ENCODE measurements at regions not wholly inside any gene's neighbourhood (a gene's known extent, or its start where the extent isn't known, plus 50 kb on each side); places are given as distances from the start of the nearest gene placed in this dataset.
"Not testable (repeated sequence)": the region's sequence is repeated elsewhere in the genome, so short reads cannot be mapped to it uniquely, and the experiment has no call there.

DNA sequence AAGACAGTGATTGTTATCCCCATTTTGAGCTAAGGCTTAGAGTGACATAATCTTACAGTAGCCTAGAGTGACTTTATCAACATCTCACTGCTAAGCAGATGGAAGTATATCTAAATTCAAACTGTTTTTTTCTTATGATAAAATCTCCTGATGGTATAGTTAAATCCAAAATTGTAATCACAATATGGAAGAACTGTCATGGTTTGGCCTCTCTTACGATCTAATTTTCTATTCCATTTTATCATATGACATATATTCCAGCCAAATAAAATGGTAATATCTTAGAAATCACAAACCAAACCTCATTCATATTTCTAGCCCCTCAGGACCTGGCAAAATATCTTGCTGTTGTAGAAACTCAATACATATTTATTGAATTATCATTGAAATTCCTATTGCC is 864.7 kb downstream of the SLC6A15 start:
- DNase-seq (ENCODE audit: low read depth in 2 of 2) = no peak

GRCh38 chr12:84046859-84047258 is 865.7 kb downstream of the SLC6A15 start:
- no peak for DNase-seq (ENCODE audit: low read depth in 2 of 2)

DNA sequence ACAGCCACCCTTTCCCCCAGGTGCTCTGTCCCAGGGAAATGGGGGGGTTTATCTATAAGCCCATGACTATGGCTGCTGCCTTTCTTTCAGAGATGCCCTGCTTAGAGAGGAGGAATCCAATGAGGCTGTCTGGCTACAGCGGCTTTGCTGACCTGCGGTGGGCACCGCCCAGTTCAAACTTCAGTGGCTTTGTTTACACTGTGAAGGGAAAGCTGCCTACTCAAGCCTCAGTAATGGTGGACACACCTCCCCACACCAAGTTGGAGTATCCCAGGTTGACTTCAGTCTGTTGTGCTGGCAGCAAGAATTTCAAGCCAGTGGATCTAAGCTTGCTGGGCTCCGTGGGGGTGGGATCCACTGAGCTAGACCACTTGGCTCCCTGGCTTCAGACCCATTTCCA is 869.2 kb downstream of the SLC6A15 start:
- DNase-seq (ENCODE audit: low read depth in 2 of 2) = no peak

DNA sequence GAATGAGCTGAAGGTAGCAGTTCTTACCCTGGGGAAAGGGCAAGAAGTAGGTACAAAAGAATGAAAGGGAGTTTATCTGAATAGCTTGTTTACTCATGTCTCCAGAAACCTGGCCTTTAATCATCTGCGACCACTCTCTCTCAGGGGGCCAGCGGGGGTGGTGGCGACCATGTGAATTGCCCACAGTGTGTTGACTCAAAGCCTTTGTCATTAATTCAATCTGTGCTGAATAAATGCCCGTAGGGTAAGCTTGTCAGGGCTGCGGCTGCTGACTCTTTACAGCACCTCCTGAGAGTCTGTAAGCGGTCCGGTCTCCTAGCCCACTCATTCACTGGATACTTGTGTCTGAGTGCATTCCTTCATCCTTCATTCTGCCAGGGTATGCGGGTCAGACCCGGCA is 874.4 kb downstream of the SLC6A15 start:
- DNase-seq (ENCODE audit: low read depth in 2 of 2) = no peak

GRCh38 chr12:84036912-84037311 is 875.7 kb downstream of the SLC6A15 start:
- DNase-seq (ENCODE audit: low read depth in 2 of 2) = no peak

DNA sequence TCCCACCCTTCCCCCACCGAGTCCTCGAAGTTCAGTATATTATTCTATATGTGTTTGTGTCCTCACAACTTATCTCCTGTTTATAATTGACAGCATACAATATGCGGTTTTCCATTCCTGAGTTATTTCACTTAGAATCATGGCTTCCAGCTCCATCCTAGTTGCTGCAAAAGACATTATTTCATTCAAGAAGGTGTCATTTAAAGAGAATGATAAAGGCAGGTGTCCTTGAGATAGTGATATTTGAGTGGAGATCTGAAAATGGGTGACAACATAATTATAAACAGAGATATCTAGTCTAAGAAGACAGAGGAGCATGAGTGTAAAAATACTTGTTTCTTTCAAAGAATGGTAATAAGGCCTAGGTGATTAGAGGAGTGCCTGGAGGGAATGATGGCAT is 876.8 kb downstream of the SLC6A15 start:
- no peak for DNase-seq (ENCODE audit: low read depth in 2 of 2)

- no peak for DNase-seq (ENCODE audit: low read depth in 2 of 2)
These were observed 877.7 kb downstream of the SLC6A15 start for GRCh38 chr12:84034871-84035270.

GRCh38 chr12:84033162-84033561 is 879.4 kb downstream of the SLC6A15 start:
- DNase-seq (ENCODE audit: low read depth in 2 of 2) = no peak

DNA sequence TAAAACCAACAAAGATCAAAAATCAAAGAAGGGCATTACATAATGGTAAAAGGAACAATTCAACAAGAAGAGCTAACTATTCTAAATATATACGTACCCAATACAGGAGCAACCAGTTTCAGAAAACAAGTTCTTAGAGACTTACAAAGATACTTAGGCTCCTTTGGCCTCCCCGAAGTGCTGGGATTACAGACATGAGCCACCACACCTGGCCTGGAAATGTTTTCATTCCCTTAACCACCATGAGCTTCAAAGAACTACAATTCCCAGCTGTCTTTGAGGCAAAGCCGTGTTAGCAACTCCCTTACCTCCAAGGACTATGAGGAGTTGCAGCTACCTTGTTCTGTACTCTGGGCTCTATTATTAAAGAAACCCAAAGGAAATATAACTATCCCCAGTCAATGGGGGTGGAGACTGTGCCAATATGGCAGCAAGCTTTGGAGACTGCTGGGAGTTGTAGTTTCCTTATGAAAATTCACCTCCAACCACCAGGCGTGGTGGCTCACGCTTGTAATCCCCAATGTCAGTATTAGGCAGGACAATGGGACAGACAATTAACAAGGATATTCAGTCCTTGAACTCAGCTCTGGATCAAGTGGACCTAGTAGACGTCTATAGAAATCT is 893.9 kb downstream of the SLC6A15 start:
- not testable (repeated sequence) for DNase-seq (ENCODE audit: low read depth in 2 of 2)

GRCh38 chr12:84016956-84017355 is 895.6 kb downstream of the SLC6A15 start:
- no peak for DNase-seq (ENCODE audit: low read depth in 2 of 2)

DNA sequence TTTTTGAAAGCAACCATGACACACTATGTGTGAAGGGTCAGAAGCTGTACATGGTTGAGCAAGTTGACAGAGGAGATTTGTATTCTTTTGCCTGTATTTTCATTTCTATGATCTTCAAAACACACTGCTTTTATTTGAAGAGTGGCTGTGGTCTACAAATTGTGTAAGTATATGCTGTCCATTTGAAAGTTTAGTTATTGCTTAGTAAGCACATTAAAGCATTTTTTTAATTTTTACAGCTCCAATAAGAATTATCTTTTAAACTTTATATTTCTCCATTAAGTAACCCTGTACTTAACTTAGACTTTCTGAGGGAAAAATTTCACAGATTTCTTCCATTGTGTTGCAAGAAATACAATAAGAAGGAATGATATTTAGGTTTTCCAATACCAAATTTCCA is 915.2 kb downstream of the SLC6A15 start:
- DNase-seq (ENCODE audit: low read depth in 2 of 2) = no peak

- no peak for DNase-seq (ENCODE audit: low read depth in 2 of 2)
These were observed 915.9 kb downstream of the SLC6A15 start for GRCh38 chr12:83996671-83997070.

- no peak for DNase-seq (ENCODE audit: low read depth in 2 of 2)
These were observed 927.5 kb downstream of the SLC6A15 start for GRCh38 chr12:83985084-83985483.

GRCh38 chr12:83980398-83980797 is 932.2 kb downstream of the SLC6A15 start:
- DNase-seq (ENCODE audit: low read depth in 2 of 2) = no peak

GRCh38 chr12:83979785-83980184 is 932.8 kb downstream of the SLC6A15 start:
- DNase-seq (ENCODE audit: low read depth in 2 of 2) = no peak

- DNase-seq (ENCODE audit: low read depth in 2 of 2) = no peak
These were observed 940.8 kb downstream of the SLC6A15 start for GRCh38 chr12:83971781-83972180.

- no peak for DNase-seq (ENCODE audit: low read depth in 2 of 2)
These were observed 951.8 kb downstream of the SLC6A15 start for GRCh38 chr12:83960767-83961166.

- no peak for DNase-seq (ENCODE audit: low read depth in 2 of 2)
These were observed 953.6 kb downstream of the SLC6A15 start for GRCh38 chr12:83958997-83959396.

DNA sequence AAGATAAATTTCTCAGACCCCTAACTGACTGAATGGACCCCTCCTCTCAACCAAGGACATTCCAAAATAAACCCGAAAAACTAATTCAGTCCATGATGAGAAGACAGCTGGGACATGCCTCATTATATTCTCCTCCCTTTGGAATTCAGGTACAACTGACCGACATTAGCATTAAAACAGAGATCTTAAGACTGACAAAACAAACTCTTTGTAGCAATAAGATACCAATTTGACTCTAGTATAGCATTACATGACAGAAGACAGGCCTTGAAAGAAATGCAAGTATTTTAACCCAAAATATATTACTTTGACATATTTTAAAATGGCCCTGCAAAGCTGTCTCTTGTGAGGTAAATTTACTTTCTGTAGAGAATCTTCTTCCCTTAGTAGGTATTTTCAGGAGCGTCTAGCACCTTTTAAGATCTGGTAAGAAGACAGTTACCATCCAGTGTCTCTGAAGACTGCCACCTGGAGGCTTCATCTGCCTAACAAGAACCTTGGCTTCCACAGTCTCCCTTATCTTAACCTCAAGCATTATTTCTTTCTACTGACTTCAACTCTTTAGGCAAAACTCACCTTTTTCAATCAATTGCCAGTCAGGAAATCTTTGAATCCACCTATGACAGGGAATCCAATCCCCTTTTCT is 957.5 kb downstream of the SLC6A15 start:
- DNase-seq (ENCODE audit: low read depth in 2 of 2) = no peak

- no peak for DNase-seq (ENCODE audit: low read depth in 2 of 2)
These were observed 958.4 kb downstream of the SLC6A15 start for GRCh38 chr12:83954071-83954789.

DNA sequence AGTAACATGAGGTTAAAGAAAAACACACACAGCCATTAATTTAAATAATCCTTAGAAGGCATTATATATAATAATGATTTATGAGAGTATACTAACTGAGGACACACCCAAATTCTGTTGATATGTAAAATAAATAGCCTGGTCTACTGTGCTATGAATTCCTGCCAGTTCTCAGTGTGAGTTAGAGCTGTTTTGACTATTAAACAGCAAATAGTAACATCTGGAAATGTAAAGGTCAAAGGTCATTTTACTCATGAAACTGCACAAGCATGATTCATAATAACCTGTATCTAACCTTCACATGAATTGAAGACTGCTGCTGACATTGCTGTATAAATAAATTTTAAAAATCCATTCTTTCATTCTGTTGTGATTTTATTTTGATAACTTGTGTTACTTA is 966.7 kb downstream of the SLC6A15 start:
- DNase-seq (ENCODE audit: low read depth in 2 of 2) = no peak

- DNase-seq (ENCODE audit: low read depth in 2 of 2) = no peak
These were observed 972.9 kb downstream of the SLC6A15 start for GRCh38 chr12:83939718-83940117.

GRCh38 chr12:83933615-83934014 is 979.0 kb downstream of the SLC6A15 start:
- no peak for DNase-seq (ENCODE audit: low read depth in 2 of 2)
